Daoy (cell line): ENCODE measurements at regions not wholly inside any gene's neighbourhood (a gene's known extent, or its start where the extent isn't known, plus 50 kb on each side); places are given as distances from the start of the nearest gene placed in this dataset.

Source experiments
- DNase-seq: peaks from one replicate; pipeline ENCODE4 v3.0.0-alpha.2; 2015; ENCODE audit warnings: low read depth

GRCh38 chr20:24815931-24816330, 133.1 kb upstream of the CST7 start:
- no peak for DNase-seq

GRCh38 chr20:24816431-24816830, 132.6 kb upstream of the CST7 start:
- no peak for DNase-seq

- DNase-seq, result no peak
Observed at GRCh38 chr20:24816907-24817306, 132.2 kb upstream of the CST7 start.

- no peak for DNase-seq
Observed at GRCh38 chr20:24817351-24817750, 131.7 kb upstream of the CST7 start.

- DNase-seq, result no peak
Observed at GRCh38 chr20:24818056-24818455, 131.0 kb upstream of the CST7 start.

- DNase-seq, result no peak
Observed at GRCh38 chr20:24819331-24819965, 129.6 kb upstream of the CST7 start.

GRCh38 chr20:24820345-24820744, 128.7 kb upstream of the CST7 start:
- DNase-seq, result no peak

- DNase-seq, result no peak
Observed at GRCh38 chr20:24821391-24821790, 127.7 kb upstream of the CST7 start.

GRCh38 chr20:24823176-24823784, 125.8 kb upstream of the CST7 start:
- DNase-seq, result no peak

GRCh38 chr20:24823989-24824693, 124.9 kb upstream of the CST7 start:
- DNase-seq, result no peak

GRCh38 chr20:24825591-24825990, 123.5 kb upstream of the CST7 start:
- DNase-seq, result no peak

GRCh38 chr20:24827603-24828295, 121.3 kb upstream of the CST7 start:
- no peak for DNase-seq

GRCh38 chr20:24828992-24829648, 119.9 kb upstream of the CST7 start:
- no peak for DNase-seq

GRCh38 chr20:24829649-24830370, 119.3 kb upstream of the CST7 start:
- DNase-seq, result no peak

GRCh38 chr20:24830649-24831048, 118.4 kb upstream of the CST7 start:
- DNase-seq, result no peak

GRCh38 chr20:24831232-24831631, 117.8 kb upstream of the CST7 start:
- no peak for DNase-seq

- DNase-seq, result no peak
Observed at GRCh38 chr20:24832518-24832917, 116.6 kb upstream of the CST7 start.

GRCh38 chr20:24833592-24833991, 115.5 kb upstream of the CST7 start:
- DNase-seq, result no peak

GRCh38 chr20:24834310-24834709, 114.8 kb upstream of the CST7 start:
- DNase-seq, result no peak

- no peak for DNase-seq
Observed at GRCh38 chr20:24835195-24835594, 113.9 kb upstream of the CST7 start.

- no peak for DNase-seq
Observed at GRCh38 chr20:24836041-24836533, 113.0 kb upstream of the CST7 start.
